ENCODE measurements at regions not wholly inside any gene's neighbourhood (a gene's known extent, or its start where the extent isn't known, plus 50 kb on each side); places are given as distances from the start of the nearest gene placed in this dataset.

DNA sequence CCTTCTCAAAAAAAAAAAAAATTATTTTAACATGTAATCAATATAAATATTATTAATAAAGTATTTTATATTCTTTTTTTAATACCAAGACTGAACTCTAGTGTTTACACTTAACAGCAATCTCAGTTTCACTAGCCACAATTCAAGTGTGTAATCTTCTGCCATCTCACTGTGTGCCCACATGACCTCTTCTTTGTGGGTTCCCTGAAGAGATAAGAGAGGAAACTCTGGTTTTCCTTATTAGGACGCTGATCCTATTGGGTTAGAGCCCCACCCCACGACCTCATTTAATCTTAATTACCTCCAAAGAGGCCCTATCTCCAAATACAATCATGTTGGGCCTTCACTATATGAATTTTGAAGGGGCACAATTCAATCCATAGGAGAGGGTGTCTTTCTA lies 177.6 kb downstream of the STK31 start:
- TF ChIP-seq, protein P1, sequence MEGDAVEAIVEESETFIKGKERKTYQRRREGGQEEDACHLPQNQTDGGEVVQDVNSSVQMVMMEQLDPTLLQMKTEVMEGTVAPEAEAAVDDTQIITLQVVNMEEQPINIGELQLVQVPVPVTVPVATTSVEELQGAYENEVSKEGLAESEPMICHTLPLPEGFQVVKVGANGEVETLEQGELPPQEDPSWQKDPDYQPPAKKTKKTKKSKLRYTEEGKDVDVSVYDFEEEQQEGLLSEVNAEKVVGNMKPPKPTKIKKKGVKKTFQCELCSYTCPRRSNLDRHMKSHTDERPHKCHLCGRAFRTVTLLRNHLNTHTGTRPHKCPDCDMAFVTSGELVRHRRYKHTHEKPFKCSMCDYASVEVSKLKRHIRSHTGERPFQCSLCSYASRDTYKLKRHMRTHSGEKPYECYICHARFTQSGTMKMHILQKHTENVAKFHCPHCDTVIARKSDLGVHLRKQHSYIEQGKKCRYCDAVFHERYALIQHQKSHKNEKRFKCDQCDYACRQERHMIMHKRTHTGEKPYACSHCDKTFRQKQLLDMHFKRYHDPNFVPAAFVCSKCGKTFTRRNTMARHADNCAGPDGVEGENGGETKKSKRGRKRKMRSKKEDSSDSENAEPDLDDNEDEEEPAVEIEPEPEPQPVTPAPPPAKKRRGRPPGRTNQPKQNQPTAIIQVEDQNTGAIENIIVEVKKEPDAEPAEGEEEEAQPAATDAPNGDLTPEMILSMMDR (IDR thresholded peaks at IDR 0.05; ENCODE audit: low read depth, low read length): no peak
- DNase-seq (ENCODE audit: extremely low read depth, low read depth): no peak

DNA sequence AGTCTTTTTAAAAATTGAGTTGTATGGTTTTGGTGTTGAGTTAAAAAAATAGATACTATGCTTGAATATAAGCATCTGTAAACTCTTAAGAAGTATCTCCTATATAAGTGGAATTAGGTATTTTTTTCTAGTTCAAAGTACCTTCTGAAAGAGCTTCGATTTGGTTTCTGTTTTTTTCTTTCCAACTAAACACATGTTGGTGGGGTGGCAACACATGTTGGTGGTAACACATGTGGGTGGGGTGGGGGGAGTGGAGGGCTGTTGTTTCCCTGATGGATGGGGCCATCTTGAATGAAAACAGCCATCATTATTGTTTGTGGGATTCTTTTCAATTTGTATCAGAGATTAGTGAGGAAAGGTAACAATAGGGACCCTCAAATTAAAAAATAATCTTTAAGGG lies 178.9 kb downstream of the STK31 start:
- TF ChIP-seq, protein P1 (IDR thresholded peaks at IDR 0.05; ENCODE audit: low read depth, low read length): no peak
- no peak for DNase-seq (ENCODE audit: extremely low read depth, low read depth)

DNA sequence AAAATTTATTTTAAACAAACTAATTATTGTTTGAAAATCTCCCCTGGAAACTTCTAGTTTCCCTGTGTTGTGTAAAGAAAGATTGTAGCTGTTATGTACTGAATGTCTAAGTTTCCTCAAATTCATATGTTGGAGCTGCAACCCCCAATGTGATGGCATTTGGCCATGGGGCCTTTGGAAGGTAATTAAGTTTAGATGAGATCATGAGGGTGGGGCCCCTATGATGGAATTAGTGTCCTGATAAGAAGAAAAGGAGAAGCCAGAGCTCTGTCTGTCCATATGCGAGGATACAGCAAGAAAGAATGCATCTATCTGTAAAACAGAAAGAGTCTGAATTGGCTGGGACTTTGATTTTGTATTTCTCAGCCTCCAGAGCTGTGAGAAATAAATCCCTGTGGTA lies 179.5 kb downstream of the STK31 start:
- TF ChIP-seq, protein P1 (IDR thresholded peaks at IDR 0.05; ENCODE audit: low read depth, low read length): no peak
- no peak for DNase-seq (ENCODE audit: extremely low read depth, low read depth)

DNA sequence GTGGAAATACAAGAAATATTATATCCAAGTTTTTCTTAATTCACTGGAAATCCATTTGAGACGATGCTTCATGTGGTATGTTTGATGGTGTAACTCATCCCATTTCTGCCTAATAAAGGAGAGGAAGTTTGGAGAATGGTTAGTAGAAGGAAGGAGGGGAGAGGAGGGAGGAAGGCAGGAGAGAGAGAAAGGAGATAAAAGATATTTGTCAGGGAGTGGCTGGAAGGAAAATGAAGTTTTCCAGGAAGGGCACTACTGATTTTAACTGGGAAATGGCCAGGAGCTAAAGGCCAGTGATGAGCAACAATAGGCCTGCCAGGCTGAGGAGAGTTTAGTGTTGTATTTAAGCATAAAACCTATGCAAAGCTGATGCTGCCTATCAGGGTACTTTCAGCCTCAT lies 182.0 kb downstream of the STK31 start:
- TF ChIP-seq, protein P1 (IDR thresholded peaks at IDR 0.05; ENCODE audit: low read depth, low read length): no peak
- DNase-seq (ENCODE audit: extremely low read depth, low read depth): no peak

DNA sequence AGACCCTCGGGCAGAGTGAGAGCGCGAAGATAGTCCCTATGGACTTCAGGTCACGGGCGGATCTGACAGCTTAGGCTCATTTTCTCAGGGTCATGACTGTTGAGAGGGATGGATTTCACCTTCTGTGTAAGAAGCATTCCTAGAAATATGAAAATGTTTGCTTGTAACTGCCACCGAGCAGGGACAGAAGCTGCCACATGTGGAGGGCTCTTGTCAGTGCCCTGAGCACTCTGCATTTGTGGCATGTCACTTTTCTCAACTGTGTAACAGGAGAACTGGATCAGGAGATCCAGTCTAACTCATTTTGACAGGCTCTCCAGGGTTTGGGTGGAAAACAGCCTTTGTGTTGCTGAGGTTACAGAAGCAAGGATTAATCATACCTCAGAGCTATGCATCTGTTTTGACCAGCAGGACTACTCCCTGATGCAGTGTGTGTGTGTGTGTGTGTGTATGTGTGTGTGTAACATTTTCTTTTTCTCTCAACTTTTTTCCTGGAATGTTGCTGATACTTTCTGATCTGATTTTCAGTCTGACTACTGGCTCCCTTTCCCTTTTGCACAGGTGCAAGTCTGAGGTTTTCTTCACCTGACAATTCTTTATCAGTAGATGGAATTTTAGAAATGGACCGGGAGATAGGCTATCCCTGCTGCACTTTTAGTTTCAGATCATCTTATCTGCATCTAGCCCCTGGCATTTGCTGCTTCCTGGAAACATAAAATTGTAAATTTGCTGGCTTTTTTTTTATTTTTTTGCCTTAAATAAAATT lies 183.3 kb downstream of the STK31 start:
- TF ChIP-seq, protein P1 (IDR thresholded peaks at IDR 0.05; ENCODE audit: low read depth, low read length): no peak
- DNase-seq (ENCODE audit: extremely low read depth, low read depth): no peak

DNA sequence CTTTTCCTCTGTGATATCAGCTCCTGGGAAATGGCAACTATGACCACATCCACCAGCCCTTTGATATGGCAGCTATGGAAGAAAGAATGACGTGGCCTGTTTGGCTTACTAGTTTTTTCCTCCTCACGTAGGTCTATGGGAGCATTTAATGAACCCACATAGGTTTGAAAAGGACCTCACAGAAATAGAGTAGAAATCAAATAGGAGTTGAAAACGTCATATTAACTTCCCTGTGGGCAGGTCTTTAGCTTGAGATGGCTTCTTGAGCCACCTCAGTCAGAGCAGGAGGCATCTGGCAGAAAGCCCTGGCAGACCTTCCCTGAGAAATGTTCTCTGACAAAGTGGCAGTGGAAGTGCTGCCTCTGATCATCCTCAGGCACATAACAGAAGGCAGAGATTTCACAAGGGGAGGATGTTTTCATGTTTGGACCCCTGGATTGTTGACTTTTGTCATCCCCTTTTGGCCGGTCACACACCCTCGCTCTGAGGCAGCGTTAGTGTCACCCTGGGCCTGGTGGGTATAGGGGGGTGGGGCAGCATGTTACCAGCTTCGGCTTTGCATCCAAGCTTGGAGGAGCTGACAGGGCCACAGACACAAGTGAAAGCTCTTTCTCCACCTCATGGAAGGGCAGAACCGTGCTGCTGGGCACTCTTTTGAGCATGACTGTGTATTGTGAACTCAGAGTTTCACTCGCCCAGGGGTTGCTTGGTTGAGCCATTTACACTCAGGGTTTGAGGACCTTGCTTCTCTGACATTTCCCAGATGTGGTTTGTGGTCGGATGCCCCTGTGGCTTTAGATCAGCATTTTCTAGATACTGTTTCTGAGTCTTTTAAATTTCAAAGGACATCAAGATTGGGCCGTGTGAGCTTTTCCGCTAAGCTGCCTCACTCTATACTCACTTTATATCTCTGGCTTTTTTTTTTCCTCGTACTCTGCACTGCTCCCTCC lies 184.2 kb downstream of the STK31 start:
- TF ChIP-seq, protein P1 (IDR thresholded peaks at IDR 0.05; ENCODE audit: low read depth, low read length): no peak
- no peak for DNase-seq (ENCODE audit: extremely low read depth, low read depth)

Data from AG09319 (cell line).